H9 (cell line): ENCODE measurements at regions not wholly inside any gene's neighbourhood (a gene's known extent, or its start where the extent isn't known, plus 50 kb on each side); places are given as distances from the start of the nearest gene placed in this dataset.

Experiments used
- DNase-seq: peaks from one replicate; pipeline ENCODE4 v3.0.0-alpha.2; 2017
- H2AFZ ChIP-seq: one replicate; pipeline ENCODE4 v1.6.1; 2013; ENCODE audit warnings: mild to moderate bottlenecking, low read length, control low read depth, moderate library complexity
- H2AK5ac ChIP-seq: 2 replicates; pipeline ENCODE4 v1.6.1; 2013; ENCODE audit warnings: low read length, control low read depth, mixed read lengths; ENCODE audit not compliant: insufficient read length
- H2BK120ac ChIP-seq: one replicate; pipeline ENCODE4 v1.6.1; 2013; ENCODE audit warnings: low read depth, mild to moderate bottlenecking, low read length, control low read depth, inconsistent platforms; ENCODE audit not compliant: poor library complexity, severe bottlenecking
- H2BK12ac ChIP-seq: 2 replicates; pipeline ENCODE4 v1.6.1; 2013; ENCODE audit warnings: low read length, control low read depth, mixed read lengths, low read depth; ENCODE audit not compliant: insufficient read length
- H2BK15ac ChIP-seq: 2 replicates; pipeline ENCODE4 v1.6.1; 2013; ENCODE audit warnings: low read depth, low read length, control low read depth
- H2BK20ac ChIP-seq: one replicate; pipeline ENCODE4 v1.6.1; 2013; ENCODE audit warnings: low read depth, mild to moderate bottlenecking, low read length, control low read depth, inconsistent platforms; ENCODE audit not compliant: poor library complexity, severe bottlenecking
- H2BK5ac ChIP-seq: 2 replicates; pipeline ENCODE4 v1.6.1; 2013; ENCODE audit warnings: low read length, control low read depth, mixed read lengths; ENCODE audit not compliant: insufficient read length
- H3K14ac ChIP-seq: 2 replicates; pipeline ENCODE4 v1.6.1; 2013; ENCODE audit warnings: low read length, control low read depth; ENCODE audit not compliant: insufficient read depth
- H3K18ac ChIP-seq: 2 replicates; pipeline ENCODE4 v1.6.1; 2013; ENCODE audit warnings: low read depth, mild to moderate bottlenecking, mixed read lengths, low read length, control low read depth; ENCODE audit not compliant: insufficient read length
- H3K23ac ChIP-seq: 2 replicates; pipeline ENCODE4 v1.6.1; 2013; ENCODE audit warnings: low read length, control low read depth, mixed read lengths, low read depth; ENCODE audit not compliant: insufficient read length
- H3K23me2 ChIP-seq: 2 replicates; pipeline ENCODE4 v1.6.1; 2013; ENCODE audit warnings: low read depth, mild to moderate bottlenecking, mixed read lengths, low read length, control low read depth; ENCODE audit not compliant: insufficient read length, poor library complexity, severe bottlenecking
- H3K27ac ChIP-seq: 2 replicates; pipeline ENCODE4 v1.5.1; 2013; ENCODE audit warnings: low read length, control low read depth, mixed read lengths, low read depth; ENCODE audit not compliant: insufficient read length
- H3K27me3 ChIP-seq: 2 replicates; pipeline ENCODE4 v1.6.1; 2013; ENCODE audit warnings: low read length, control low read depth, inconsistent platforms; ENCODE audit not compliant: insufficient read depth
- H3K4ac ChIP-seq: 2 replicates; pipeline ENCODE4 v1.6.1; 2013; ENCODE audit warnings: low read depth, mild to moderate bottlenecking, control low read depth, inconsistent platforms, low read length, moderate library complexity
- H3K4me1 ChIP-seq: 2 replicates; pipeline ENCODE4 v1.6.1; 2013; ENCODE audit warnings: low read length, control low read depth, inconsistent platforms; ENCODE audit not compliant: insufficient read depth
- H3K4me2 ChIP-seq: 2 replicates; pipeline ENCODE4 v1.6.1; 2013; ENCODE audit warnings: low read length, control low read depth, mixed read lengths; ENCODE audit not compliant: insufficient read length, insufficient read depth
- H3K56ac ChIP-seq: 2 replicates; pipeline ENCODE4 v1.6.1; 2013; ENCODE audit warnings: low read depth, mild to moderate bottlenecking, mixed read lengths, low read length, control low read depth; ENCODE audit not compliant: insufficient read length
- H3K79me1 ChIP-seq: 2 replicates; pipeline ENCODE4 v1.6.1; 2013; ENCODE audit warnings: low read depth, mild to moderate bottlenecking, moderate library complexity, low read length, control low read depth, inconsistent platforms; ENCODE audit not compliant: insufficient read depth, poor library complexity, severe bottlenecking
- H3K79me2 ChIP-seq: 2 replicates; pipeline ENCODE4 v1.6.1; 2013; ENCODE audit warnings: low read length, control low read depth, inconsistent platforms; ENCODE audit not compliant: insufficient read depth
- H3K9ac ChIP-seq: 2 replicates; pipeline ENCODE4 v1.6.1; 2013; ENCODE audit warnings: low read length, control low read depth, mixed read lengths; ENCODE audit not compliant: insufficient read length; ENCODE audit errors: extremely low read depth
- H3K9me3 ChIP-seq: one replicate; pipeline ENCODE4 v1.6.1; 2013; ENCODE audit warnings: low read depth, low read length, inconsistent platforms; ENCODE audit not compliant: control insufficient read depth
- H3T11ph ChIP-seq: one replicate; pipeline ENCODE4 v1.6.1; 2013; ENCODE audit warnings: mild to moderate bottlenecking, low read length, control low read depth, inconsistent platforms
- H4K20me1 ChIP-seq: one replicate; pipeline ENCODE4 v1.6.1; 2013; ENCODE audit not compliant: control insufficient read depth, insufficient read length, insufficient read depth
- H4K5ac ChIP-seq: 2 replicates; pipeline ENCODE4 v1.6.1; 2013; ENCODE audit warnings: low read depth, mild to moderate bottlenecking, mixed read lengths, low read length, control low read depth; ENCODE audit not compliant: insufficient read length
- H4K8ac ChIP-seq: replicated peaks from 2 replicates; pipeline ENCODE4 v1.6.1; 2013; ENCODE audit warnings: low read length, control low read depth, mixed read lengths, low read depth; ENCODE audit not compliant: insufficient read length
- H4K91ac ChIP-seq: 2 replicates; pipeline ENCODE4 v1.6.1; 2013; ENCODE audit warnings: low read depth, mild to moderate bottlenecking, moderate library complexity, mixed read lengths, low read length, control low read depth; ENCODE audit not compliant: insufficient read length
- H3K27ac Mint-ChIP-seq, 3 experiments: 2 replicates in 2 of 3; 3 replicates in 1 of 3; pipeline ENCODE4 v1.8.0; 2020 to 2021; ENCODE audit warnings: mixed read lengths in 3 of 3, mild to moderate bottlenecking in 1 of 3, moderate library complexity in 1 of 3
- H3K27me3 Mint-ChIP-seq: 2 replicates; pipeline ENCODE4 v1.8.0; 2021; ENCODE audit warnings: low read depth, mild to moderate bottlenecking, moderate library complexity, mixed read lengths
- H3K36me3 Mint-ChIP-seq, 3 experiments: 2 replicates in 2 of 3; 3 replicates in 1 of 3; pipeline ENCODE4 v1.8.0; 2020 to 2021; ENCODE audit warnings: low read depth in 3 of 3, mixed read lengths in 3 of 3; ENCODE audit not compliant: insufficient read depth in 1 of 3
- H3K4me1 Mint-ChIP-seq, 2 experiments: 2 replicates each; pipeline ENCODE4 v1.8.0; 2020; ENCODE audit warnings: mixed read lengths in 2 of 2
- H3K4me3 Mint-ChIP-seq, 2 experiments: 2 replicates in 1 of 2; 3 replicates in 1 of 2; pipeline ENCODE4 v1.8.0; 2020 to 2021; ENCODE audit warnings: mild to moderate bottlenecking in 2 of 2, mixed read lengths in 2 of 2, moderate library complexity in 1 of 2
- H3K9me3 Mint-ChIP-seq, 2 experiments: 2 replicates in 1 of 2; 3 replicates in 1 of 2; pipeline ENCODE4 v1.8.0; 2020; ENCODE audit warnings: mild to moderate bottlenecking in 2 of 2, mixed read lengths in 2 of 2, moderate library complexity in 1 of 2
- whole genome bisulfite sequencing: extraction: QIAGEN DNeasy Blood & Tissue Kit; methylation state at CpG from one replicate; pipeline ENCODE4 v1.1.7; 2013; ENCODE audit warnings: missing lambda C conversion rate, low lambda C conversion rate, mixed read lengths; ENCODE audit not compliant: insufficient read length; ENCODE audit errors: extremely low coverage; 5-methylcytosine and 5-hydroxymethylcytosine counted together
- TF ChIP-seq, protein P1 (sequence below): fragments of 200-600 bp; sonication (generic); conservative IDR thresholded peaks from 3 replicates; pipeline ENCODE4 v1.8.0; 2021; ENCODE audit warnings: antibody characterized with exemption, mild to moderate bottlenecking

DNA sequence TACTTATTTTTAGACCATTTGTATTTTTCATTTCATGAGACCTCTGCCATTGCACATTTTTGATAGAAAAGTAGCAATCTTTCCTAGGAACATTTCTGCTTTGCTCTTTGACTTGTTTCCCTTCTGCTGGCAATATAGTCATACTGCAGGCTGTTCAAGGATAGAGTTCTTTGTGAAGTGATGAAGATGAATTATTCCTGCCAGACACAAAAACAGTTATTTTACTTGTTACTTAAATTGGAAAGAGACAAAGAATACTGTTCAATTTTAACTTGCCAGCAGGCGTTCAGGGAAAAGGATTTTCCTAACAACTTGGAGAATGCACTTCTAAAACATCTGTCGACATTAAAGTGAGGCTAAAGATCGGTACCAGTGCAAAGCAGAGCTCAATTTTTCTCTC, 251.7 kb upstream of the ACTBL2 start:
- Histone ChIP-seq H2BK12ac (no peak overlapping the region), H2BK20ac (no peak overlapping the region), H2BK120ac (no peak overlapping the region), H3K9ac (no peak overlapping the region), H3K14ac (no peak overlapping the region), H3K27me3 (no peaks in the 10 kb centered on the region), H2BK15ac (no peak overlapping the region), H4K5ac (no peak overlapping the region), H2AFZ (no peak overlapping the region), H3K23me2 (no peaks in the 10 kb centered on the region), H3K18ac (no peak overlapping the region), H3K4me1 (peaks cover 3% of the 10 kb centered on the region; the same call in 1 of the 2 replicates), H3K79me2 (no peaks in the 10 kb centered on the region), H2AK5ac (no peak overlapping the region), H3K9me3 (no peaks in the 10 kb centered on the region), H3T11ph (no peak overlapping the region), H3K23ac (no peak overlapping the region), H4K20me1 (no peaks in the 10 kb centered on the region), H3K56ac (no peak overlapping the region), H3K79me1 (no peaks in the 10 kb centered on the region), H4K8ac (no peak overlapping the region), H3K4ac (no peak overlapping the region), H3K4me2 (no peak overlapping the region), H3K27ac (no peak overlapping the region), H2BK5ac (no peak overlapping the region), H4K91ac (no peak overlapping the region)
- DNase-seq: no peak
- Mint-ChIP-seq H3K4me1 (peaks cover 14 to 27% of the 10 kb centered on the region in 2 experiments), H3K36me3 (no peaks in the 10 kb centered on the region), H3K27me3 (no peaks in the 10 kb centered on the region), H3K27ac (no peak overlapping the region), H3K9me3 (no peaks in the 10 kb centered on the region), H3K4me3 (no peak overlapping the region)
- TF ChIP-seq, protein P1, sequence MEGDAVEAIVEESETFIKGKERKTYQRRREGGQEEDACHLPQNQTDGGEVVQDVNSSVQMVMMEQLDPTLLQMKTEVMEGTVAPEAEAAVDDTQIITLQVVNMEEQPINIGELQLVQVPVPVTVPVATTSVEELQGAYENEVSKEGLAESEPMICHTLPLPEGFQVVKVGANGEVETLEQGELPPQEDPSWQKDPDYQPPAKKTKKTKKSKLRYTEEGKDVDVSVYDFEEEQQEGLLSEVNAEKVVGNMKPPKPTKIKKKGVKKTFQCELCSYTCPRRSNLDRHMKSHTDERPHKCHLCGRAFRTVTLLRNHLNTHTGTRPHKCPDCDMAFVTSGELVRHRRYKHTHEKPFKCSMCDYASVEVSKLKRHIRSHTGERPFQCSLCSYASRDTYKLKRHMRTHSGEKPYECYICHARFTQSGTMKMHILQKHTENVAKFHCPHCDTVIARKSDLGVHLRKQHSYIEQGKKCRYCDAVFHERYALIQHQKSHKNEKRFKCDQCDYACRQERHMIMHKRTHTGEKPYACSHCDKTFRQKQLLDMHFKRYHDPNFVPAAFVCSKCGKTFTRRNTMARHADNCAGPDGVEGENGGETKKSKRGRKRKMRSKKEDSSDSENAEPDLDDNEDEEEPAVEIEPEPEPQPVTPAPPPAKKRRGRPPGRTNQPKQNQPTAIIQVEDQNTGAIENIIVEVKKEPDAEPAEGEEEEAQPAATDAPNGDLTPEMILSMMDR: no peak
- WGBS: no CpG with 5 or more reads among the region's 3 CpGs
